CD4-positive, alpha-beta T cell treated with Interleukin-15 for 4 hours (primary cell): ENCODE measurements at regions not wholly inside any gene's neighbourhood (a gene's known extent, or its start where the extent isn't known, plus 50 kb on each side); places are given as distances from the start of the nearest gene placed in this dataset.

ENCODE experiments used
- DNase-seq: peaks from one replicate; pipeline ENCODE4 v3.0.0-alpha.2; 2020; ENCODE audit warnings: low spot score

DNA sequence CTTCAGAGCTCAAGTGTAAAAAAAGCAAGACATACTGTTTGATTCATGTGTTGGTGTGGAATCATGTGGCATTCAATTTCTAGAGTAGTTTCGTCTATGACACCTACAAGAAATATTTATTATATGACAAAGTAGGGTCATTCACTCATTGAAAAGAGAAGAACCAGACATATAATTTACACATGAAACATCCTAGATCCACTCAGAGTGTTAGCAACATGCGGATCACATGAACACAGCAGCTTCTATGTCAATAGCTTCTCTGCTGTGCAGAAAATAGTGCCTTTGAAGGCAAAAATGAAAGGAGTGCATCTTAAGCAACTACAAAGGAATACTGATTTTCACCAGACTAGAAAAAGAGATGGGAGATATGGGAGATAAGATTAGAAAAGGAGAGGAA, 569.8 kb downstream of the RPS29 start:
- no peak for DNase-seq

DNA sequence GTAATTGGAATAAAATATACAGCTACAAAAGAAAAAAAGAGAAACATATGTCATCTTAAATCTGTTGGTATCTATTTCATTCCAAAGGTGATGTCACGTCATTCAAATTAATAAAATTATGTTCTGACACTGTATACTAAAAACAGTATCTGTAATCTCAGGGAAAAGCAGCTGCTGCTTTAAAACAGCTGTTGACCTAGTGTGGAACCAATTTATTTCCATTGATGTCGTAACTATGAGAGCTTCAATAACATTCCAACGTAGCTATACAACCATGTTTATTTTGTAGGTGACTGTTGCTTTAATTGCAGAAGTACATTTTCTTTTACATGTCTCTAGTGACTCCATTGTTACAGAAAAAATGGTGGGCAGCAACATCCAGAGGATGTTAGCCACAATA, 571.7 kb downstream of the RPS29 start:
- no peak for DNase-seq

DNA sequence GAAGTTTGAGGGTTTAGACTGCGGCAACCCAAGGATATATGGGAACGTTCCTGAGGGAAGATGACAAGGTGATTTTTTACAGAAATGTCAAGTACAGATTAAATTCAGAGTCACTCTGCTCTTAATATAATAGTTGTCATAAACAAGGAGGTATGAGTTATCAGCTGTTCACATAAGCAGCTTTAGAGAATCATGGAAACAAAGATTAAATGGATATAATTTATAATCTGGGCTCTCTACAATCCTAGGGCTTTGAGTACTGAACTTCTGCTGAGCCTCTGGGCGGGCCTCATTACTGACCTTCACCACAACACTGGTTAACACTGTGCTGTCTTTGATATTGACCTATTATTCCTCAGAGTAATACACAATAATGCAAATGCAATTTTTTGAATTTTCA, 577.8 kb downstream of the RPS29 start:
- DNase-seq: no peak

DNA sequence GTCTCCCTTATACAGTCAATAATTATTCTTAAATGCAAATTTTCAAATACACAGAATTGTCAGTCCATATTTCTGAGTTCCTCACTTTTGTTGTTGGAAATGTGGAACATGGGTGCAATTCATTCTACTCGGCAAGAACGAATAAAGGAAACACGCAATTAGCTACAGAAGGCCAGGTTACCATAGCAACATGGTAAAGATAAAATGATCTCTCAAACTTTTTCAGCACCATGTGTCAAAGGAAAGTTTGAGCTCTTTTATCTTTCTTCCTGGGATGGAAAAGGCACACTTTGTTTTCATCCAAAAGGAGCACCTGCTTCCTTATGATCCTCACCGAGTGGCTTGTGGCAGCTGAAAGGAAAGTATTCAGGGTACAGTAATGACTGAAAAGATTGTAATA, 595.0 kb downstream of the RPS29 start:
- DNase-seq: no peak

DNA sequence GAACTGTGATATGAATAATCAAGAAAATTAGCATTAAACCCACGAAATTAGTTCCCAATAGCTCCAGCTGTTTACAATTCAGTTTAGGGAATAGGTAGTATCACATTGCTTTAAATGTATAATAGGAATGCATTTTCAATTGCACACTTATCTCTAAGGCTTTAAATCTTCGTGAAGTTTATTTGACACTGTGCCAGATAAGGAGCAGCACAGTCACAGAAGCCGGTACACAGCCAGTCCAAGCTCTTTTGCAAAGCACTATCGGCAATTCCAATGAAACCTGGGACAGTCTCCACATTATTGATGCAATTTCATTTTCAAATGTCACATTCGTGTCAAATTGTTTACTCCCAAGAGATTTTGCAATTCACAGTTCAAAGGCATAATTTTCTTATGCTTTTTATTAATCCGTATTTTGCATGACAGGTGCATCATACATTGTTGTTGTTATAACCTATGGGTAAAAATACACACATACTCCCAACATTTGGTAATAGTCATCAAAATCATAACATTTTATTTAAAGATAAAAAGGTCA, 602.8 kb downstream of the RPS29 start:
- DNase-seq: no peak

DNA sequence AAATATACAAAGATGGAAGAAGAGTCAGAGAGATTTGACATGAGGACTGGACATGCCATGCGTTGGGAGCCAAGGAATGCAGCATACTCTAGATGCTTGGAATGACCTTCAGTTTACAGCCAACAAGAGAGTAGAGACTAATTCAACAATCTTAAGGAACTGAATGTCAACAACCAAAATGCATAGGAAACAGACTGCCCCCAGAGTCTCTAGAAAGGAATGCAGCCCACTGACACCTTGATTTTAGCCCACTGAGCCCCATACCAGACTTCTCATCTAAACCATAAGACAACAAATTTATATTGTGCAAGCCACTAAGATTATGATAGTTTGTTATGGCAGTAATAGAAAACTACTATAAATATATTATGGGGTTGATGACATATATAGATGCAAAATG, 611.2 kb downstream of the RPS29 start:
- DNase-seq: no peak

DNA sequence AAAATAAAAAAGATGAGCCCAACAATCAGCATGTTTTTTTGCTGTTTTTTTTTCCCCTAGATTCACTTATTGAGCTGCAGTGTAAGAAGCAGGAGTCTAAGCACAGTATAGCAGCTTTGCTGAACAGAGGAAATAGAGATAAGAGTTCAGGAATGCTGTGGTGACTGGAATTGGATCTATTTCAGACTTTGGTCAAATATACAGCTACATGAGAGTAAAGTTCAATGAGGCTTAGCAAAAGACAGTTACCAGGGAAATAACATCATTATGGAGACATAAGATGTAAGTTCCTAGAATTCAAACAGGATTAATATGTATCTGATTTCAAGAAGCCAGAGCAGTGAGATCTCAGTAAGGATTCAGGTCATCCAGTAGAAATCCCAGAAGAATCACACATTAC, 613.0 kb downstream of the RPS29 start:
- DNase-seq: no peak

DNA sequence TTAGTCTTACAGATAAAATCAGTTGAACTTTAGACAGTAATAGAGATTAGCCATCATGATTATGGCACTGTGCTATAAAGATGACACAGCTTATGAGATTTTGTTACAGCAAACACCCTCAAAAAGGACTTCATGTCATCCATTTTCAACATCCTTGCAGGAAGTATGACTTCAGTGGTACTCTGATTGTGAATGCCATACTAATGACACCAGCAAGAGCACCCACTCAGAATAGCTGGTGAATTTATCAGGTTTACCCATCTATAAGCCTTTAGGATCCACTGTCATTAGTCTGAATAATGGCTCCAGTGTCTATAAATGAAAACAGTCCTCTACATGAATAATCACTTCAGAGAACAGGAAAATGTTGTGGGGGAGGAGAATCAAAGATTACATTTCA, 615.2 kb downstream of the RPS29 start:
- no peak for DNase-seq

DNA sequence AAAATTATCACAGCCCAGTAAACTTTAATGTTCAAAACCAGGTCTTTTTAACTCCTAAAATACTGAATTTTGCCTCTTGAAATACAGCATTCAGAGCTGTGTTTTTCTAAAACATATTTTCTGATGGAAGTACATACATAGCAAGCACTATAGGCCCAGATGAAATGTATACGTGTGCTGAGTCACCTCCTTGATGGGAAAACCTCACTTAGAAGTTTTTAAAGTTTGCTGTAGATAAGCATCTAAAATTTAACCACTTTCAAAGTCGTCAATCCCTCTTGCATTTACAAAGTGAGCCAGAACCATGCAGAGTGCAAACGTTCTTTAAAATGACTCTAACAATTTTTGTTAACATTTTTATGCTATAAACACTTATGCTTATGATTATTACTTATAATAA, 618.8 kb downstream of the RPS29 start:
- no peak for DNase-seq

DNA sequence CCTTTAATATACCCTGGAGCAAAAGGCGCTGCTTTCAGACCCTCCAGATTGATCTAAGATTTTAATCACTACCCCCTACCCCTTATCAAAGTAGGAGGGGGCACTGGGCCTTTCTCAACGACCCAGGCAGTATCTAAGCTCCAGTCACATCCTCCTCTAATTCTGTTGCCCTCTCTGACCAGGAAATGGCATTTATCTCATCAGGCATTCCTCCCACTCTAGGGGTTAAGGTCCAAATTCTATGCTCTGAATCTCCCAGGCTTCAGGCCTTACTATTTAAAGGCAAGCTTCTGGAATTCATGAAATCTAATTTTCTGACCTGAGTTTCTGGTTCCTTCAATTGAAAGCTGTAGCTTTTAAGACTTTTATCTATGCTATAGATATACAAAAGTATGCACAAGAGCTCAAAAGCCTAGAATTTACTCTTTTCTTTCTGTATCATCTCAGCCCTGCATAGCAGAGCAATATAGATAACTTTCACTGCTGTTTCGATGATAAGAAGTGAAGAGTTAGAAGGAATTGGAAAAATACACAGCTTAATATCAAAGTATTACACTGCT, 622.9 kb downstream of the RPS29 start:
- no peak for DNase-seq

DNA sequence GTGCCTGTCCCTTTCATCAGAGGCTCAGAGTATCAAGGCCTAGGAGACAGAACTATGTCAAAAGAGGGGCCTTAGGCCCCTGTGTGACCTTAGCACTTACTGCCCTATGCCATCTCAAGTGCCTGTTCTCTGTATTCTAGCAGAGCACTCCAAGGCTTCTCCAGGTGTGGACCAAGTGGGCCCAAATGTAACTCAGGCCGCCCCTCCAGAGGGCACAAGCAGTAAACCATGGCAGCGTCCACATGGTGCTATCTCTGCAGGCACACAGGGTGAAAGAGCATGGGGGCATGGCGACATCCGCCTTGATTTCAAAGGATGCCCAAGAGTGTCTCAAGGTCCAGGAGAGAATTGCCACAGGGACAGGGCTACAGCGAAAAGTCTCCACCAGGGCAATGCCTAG, 628.7 kb downstream of the RPS29 start:
- no peak for DNase-seq

DNA sequence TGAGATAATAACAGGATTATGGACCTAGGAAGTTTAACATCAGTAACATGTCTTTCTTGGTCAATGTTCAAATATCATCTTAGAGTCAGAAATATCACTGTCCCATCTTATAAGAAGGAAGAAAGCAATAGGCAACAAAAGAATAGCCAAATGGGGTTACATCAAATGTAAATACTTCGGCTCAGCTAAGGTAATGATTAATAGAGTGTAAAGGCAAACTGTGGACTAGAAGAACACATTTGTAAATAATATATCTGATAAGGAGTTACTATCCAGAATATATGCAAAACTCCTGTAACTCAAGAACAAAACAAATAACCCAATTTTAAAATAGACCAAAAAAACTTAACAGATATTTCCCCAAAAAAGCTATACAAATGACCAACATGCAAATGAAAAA, 630.3 kb downstream of the RPS29 start:
- no peak for DNase-seq

DNA sequence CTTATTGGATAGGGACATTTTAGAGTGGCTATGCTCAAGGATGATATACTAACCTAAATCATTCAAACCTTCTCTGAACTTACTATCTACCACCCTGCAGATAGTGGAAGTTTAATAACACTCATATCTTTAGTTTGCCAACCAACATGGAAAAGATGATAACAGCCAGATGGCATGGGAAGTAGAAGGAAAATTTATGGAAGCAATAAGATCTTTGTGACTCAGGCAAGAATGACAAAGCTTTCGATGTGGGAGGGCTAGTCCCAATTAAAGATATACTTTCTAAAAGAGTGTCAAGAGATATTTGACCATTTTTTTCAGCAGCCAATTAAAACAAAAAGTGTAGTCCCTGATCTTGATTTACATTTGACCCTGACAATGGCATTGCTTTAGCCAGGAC, 631.7 kb downstream of the RPS29 start:
- DNase-seq: no peak

DNA sequence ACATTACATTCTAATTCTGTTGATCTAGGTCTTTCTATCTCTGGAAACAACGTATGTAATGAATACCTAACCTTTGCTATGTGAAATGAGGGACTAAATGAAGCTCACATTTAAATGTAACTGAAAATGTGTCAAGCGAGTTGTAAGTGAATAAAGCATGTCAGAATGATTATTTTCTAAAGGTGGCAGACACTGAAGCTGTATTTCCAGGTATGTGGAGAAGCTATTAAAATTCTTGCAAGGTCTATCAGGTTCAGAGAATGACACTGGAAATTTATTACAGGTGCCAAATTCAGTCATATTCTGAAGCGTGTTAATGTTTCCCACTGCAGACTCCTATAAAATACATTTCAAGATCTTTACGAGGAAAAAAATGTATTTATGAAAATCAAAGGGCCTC, 641.4 kb downstream of the RPS29 start:
- DNase-seq: no peak

DNA sequence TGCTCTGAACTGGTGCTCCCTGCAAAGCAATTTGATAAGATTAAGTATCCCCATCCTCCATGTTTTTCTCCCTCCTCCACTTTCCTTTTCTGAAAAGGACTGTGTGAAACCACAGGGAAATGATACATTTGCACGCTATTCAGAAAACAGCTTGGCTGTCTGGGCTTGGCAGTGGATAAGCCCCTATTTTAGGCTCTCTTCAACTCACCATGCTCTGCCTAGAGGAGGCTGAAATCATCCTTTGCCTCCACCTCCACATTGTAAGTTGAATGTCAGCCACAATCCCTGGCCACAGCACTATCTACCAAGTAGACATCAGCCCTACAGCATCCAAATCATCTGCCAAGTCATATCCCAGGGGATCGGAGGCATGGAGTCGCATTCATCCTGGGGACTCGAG, 642.3 kb downstream of the RPS29 start:
- DNase-seq: no peak

DNA sequence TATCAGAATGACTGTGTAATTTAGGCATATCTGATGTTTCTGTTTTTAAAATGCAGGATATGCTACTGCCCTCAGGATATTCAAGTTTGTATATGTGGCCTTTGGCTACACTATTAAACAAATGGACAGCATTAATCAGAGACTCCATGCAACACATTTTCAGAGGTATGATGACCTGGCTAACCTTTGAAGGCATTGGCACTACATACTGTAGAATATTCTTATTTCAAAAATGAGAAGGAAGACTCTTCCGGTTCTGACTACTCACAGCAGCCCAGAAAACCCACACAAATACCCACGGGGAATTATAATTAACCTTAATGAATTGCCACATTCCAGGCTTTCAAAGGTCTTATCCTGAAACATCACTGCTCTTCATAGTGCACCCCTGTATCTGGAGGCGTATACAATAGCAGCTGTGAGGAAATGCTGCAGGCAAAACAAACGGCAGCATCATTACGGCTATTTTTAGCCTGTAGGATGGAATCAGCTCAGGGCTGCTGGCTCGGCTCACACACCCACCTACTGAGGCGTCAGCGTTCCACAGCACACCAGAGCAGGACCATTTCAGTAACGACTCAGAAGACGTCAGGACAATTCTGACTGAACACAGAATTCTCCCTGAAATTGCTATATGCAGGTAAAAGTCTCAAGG, 648.5 kb downstream of the RPS29 start:
- no peak for DNase-seq

DNA sequence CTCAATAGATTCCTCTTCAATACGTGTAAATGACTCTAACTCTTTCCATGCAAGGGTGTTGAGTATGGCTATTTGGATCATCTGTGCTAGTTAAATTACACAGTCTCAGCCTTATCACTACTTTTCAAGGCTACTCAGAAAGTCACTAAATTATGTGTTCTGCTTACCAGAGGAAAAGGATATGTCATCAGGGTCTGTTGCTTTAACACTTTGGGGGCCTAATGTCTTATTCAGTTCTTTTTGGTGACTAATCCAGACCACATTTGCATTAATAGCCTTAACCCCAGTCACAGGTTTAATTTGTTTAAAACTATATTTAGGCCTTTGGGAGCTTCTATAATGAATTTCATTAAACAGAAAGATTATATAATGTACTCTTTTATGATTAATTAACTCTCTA, 649.3 kb downstream of the RPS29 start:
- DNase-seq: no peak

DNA sequence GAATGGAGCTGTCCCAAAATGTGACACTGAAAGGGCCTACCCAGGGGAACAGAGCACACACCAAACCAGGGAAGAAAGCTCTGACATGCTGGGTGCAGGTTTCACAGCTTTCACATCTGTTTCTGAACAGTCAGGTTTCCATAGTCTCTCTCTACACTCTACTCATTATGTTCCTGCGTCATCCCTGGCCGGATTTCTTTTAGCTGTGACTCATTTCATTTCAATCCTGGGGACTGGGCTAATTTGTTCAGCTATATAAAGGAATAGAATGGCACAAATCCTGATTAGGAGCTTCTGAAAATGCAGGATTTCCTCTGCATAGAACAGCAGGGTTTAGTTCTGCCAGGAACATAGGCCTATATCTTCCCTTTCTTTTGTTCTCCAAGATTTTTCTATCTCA, 649.8 kb downstream of the RPS29 start:
- DNase-seq: no peak

DNA sequence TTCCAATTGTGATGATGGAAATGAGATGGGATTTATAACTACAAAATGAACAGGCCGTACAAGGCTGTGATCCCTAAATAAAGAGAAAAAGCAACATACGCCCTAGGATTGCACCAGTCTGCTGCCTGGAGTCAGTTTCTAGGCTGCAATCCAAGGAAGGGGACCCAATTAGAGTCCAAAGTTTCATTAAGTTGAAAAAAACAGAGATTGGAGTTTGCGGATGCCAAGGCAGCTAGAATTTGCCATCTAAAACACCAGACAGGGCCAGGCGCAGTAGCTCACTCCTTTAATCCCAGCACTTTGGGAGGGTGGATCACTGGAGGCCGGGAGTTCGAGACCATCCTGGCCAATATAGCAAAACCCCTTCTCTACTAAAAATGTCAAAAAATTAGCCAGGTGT, 661.0 kb downstream of the RPS29 start:
- DNase-seq: no peak

DNA sequence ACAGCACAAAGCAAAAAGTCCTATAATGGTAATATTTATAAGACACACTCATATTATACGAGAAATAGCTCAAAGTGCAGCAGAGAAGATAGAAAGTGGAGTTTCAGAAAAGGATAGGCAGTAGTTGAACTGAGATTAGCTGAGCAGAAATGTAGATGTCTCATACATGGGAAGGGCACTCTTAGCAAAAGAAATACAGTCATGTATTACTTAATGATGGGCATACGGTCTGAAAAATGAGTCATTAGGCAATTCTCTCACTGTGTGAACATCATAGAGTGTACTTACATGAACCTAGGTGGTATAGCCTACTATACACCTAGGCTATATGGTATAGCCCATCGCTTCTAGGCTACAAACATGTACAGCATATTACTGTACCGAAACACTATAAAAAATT, 671.3 kb downstream of the RPS29 start:
- no peak for DNase-seq

DNA sequence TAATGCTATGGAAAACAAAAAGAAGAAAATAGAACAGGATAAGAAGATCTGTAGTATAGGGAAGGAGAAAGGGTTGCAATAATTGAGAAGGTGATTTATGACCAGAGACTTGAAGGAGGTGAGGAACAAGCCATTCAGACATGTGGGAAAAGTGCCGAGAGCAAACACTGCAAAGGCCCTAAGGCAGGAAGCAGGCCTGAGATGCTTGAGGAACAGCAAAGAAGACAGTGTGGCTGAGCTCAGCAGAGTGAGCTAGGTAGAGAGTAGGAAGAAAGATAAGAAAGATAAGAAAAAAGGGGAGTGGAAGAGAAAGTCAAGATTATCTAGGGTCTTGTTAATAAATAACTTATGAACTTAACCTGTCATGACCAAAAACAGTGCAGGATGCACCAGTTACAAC, 671.8 kb downstream of the RPS29 start:
- no peak for DNase-seq

DNA sequence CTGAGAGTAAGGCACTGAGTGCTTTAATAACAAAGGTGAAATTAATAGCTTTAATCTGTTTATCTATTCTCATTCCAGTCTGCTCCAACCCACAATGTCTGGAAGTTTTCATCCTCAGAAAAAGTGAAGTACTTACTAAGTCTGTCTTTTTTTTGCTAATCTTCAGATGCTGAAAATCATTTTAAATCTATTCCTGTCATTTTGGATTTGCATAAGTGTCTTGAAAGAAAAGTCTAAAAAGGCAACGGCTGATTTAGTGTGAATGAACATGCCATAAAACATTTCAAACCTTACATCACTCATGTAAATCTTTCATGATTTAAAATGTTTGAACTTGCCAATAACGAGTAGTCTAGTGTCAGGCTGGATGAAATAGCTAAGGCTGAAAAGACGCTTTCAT, 685.6 kb downstream of the RPS29 start:
- DNase-seq: no peak

DNA sequence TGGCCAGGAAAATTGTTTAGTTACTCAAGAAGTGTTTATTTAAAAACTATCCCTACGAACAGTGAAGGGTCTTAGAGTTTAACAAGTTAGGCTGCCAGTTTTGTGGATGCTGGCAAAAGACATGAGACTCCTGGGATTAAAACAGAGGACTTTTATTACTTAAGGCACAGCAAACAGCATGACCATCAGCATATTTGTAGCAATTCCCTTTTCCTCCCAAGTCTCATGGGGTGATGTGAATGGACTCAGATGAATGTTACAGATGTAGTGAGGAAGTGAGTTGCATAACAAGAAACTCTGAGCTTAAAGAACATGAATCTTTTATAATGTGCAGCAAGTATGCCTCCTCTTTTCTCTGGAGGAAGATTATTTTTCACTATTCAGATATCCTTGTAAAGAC, 695.8 kb downstream of the RPS29 start:
- DNase-seq: no peak

DNA sequence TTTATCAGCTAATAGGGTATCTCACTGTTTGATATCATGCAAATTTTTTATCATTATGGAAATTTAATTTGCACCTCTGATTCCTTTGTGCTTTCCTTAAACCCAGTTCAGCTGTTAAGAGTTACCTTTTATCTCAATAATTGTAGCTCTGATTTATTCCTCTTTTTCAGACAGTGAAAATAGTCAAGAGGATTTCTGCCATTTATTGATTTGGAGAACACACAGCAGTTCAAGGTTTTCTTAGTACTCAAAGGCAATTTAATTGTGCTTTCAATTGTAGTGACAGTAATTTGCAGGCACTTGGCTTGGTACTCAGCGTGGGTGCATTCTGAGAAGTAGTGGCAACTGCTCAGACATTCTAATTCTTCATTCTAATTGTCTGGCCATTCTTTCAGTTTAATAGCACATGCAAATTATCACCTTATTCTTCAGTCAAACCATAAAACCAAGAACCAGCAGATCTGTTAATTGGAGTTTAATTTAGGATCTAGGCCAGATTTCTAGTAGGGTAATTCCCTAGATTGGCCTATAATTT, 709.3 kb downstream of the RPS29 start:
- no peak for DNase-seq
